OCI-LY3 (cell line): ENCODE measurements at regions not wholly inside any gene's neighbourhood (a gene's known extent, or its start where the extent isn't known, plus 50 kb on each side); places are given as distances from the start of the nearest gene placed in this dataset.

Source experiments
- EZH2phosphoT487 ChIP-seq: fragments of 200-600 bp; shearing (Covaris generic); IDR thresholded peaks from 2 replicates; pipeline ENCODE4 v1.6.1; 2018; ENCODE audit warnings: antibody characterized with exemption, mixed run types, low read depth
- TF ChIP-seq, protein P1 (sequence below): fragments of 200-600, 300-600 bp; sonication (generic); IDR thresholded peaks from 2 replicates; pipeline ENCODE4 v1.5.1; 2014; ENCODE audit warnings: antibody characterized with exemption, low read length, low read depth

- no peak for TF ChIP-seq EZH2phosphoT487
- TF ChIP-seq, protein P1, sequence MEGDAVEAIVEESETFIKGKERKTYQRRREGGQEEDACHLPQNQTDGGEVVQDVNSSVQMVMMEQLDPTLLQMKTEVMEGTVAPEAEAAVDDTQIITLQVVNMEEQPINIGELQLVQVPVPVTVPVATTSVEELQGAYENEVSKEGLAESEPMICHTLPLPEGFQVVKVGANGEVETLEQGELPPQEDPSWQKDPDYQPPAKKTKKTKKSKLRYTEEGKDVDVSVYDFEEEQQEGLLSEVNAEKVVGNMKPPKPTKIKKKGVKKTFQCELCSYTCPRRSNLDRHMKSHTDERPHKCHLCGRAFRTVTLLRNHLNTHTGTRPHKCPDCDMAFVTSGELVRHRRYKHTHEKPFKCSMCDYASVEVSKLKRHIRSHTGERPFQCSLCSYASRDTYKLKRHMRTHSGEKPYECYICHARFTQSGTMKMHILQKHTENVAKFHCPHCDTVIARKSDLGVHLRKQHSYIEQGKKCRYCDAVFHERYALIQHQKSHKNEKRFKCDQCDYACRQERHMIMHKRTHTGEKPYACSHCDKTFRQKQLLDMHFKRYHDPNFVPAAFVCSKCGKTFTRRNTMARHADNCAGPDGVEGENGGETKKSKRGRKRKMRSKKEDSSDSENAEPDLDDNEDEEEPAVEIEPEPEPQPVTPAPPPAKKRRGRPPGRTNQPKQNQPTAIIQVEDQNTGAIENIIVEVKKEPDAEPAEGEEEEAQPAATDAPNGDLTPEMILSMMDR = no peak
Observed at GRCh38 chr5:68688547-68688946, 405.3 kb upstream of the SLC30A5 start.
